K562 (cell line): ENCODE measurements at regions not wholly inside any gene's neighbourhood (a gene's known extent, or its start where the extent isn't known, plus 50 kb on each side); places are given as distances from the start of the nearest gene placed in this dataset.

Experiments used
- C11orf30 ChIP-seq: fragments of 450-650 bp; IDR thresholded peaks from 2 replicates; pipeline ENCODE4 v1.6.1; 2016; ENCODE audit warnings: low read depth, mild to moderate bottlenecking
- FOXA3 ChIP-seq, 2 experiments: fragments of 450-650 bp in 1 of 2; sonication (generic) in 1 of 2; formaldehyde crosslinking; IDR thresholded peaks in 1 of 2; conservative IDR thresholded peaks in 1 of 2; 2 replicates each; pipeline versions ENCODE4 v1.4.0 to v1.8.0; 2020 to 2022; ENCODE audit warnings: mild to moderate bottlenecking in 2 of 2, missing genetic modification reagents in 1 of 2
- IRF2 ChIP-seq: sonication (generic); formaldehyde crosslinking; IDR thresholded peaks from 2 replicates; pipeline ENCODE4 v1.8.1; 2022; ENCODE audit warnings: mild to moderate bottlenecking, missing genetic modification reagents
- LEF1 ChIP-seq: fragments of 450-650 bp; IDR thresholded peaks from 2 replicates; pipeline ENCODE4 v1.6.1; 2016; ENCODE audit warnings: mild to moderate bottlenecking
- MAFK ChIP-seq: IDR thresholded peaks from 2 replicates; pipeline ENCODE4 v1.6.1; 2011; ENCODE audit warnings: low read length, improper control_type of control experiment
- MAZ ChIP-seq, 2 experiments: fragments of 450-650 bp in 1 of 2; sonication (generic) in 1 of 2; formaldehyde crosslinking; IDR thresholded peaks in 1 of 2; conservative IDR thresholded peaks in 1 of 2; 2 replicates each; pipeline versions ENCODE4 v1.4.0 to v1.5.0; 2020; ENCODE audit warnings: mild to moderate bottlenecking in 1 of 2, missing genetic modification reagents in 1 of 2
- MEIS2 ChIP-seq: fragments of 450-650 bp; IDR thresholded peaks from 2 replicates; pipeline ENCODE4 v1.6.1; 2014; ENCODE audit warnings: mild to moderate bottlenecking; ENCODE audit not compliant: partially characterized antibody
- TF ChIP-seq, protein P1 (sequence below), 2 experiments: fragments of 450-650 bp; formaldehyde crosslinking in 1 of 2; IDR thresholded peaks; 2 replicates each; pipeline versions ENCODE4 v1.4.0 to v1.6.1; 2014 to 2020; ENCODE audit warnings: mild to moderate bottlenecking in 2 of 2, borderline replicate concordance in 1 of 2, low read depth in 1 of 2
- TF ChIP-seq, protein P2 (sequence below), 3 experiments: IDR thresholded peaks in 2 of 3; conservative IDR thresholded peaks in 1 of 3; 2 replicates each; pipeline ENCODE4 v1.5.1; 2011 to 2012; ENCODE audit warnings: low read length in 3 of 3, mild to moderate bottlenecking in 3 of 3, control low read depth in 2 of 3, improper control_type of control experiment in 1 of 3, inconsistent platforms in 1 of 3, low read depth in 1 of 3, mixed read lengths in 1 of 3, moderate library complexity in 1 of 3; ENCODE audit not compliant: insufficient read depth in 2 of 3

DNA sequence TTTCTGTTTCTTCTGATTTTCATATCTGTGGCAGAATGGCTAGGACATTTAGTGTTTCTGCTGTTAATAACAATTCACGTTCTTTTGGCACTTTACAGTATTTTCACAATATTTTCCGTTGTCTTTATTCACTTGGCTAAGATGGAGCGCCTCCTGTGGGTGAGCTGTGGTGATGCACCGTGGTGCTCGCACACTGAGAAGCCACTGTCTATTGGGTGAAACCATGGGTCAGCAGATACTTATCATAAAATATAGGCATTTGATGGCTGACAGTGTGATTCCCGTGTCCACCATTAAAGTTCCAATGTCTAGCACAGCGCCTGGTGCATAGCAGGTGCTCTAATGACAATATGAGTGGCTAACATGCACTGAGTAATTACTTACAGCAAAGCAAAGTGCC lies 141.8 kb downstream of the VRK1 start (continued):
- TF ChIP-seq, protein P1, sequence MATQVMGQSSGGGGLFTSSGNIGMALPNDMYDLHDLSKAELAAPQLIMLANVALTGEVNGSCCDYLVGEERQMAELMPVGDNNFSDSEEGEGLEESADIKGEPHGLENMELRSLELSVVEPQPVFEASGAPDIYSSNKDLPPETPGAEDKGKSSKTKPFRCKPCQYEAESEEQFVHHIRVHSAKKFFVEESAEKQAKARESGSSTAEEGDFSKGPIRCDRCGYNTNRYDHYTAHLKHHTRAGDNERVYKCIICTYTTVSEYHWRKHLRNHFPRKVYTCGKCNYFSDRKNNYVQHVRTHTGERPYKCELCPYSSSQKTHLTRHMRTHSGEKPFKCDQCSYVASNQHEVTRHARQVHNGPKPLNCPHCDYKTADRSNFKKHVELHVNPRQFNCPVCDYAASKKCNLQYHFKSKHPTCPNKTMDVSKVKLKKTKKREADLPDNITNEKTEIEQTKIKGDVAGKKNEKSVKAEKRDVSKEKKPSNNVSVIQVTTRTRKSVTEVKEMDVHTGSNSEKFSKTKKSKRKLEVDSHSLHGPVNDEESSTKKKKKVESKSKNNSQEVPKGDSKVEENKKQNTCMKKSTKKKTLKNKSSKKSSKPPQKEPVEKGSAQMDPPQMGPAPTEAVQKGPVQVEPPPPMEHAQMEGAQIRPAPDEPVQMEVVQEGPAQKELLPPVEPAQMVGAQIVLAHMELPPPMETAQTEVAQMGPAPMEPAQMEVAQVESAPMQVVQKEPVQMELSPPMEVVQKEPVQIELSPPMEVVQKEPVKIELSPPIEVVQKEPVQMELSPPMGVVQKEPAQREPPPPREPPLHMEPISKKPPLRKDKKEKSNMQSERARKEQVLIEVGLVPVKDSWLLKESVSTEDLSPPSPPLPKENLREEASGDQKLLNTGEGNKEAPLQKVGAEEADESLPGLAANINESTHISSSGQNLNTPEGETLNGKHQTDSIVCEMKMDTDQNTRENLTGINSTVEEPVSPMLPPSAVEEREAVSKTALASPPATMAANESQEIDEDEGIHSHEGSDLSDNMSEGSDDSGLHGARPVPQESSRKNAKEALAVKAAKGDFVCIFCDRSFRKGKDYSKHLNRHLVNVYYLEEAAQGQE (IDR thresholded peaks at IDR 0.05; ENCODE audit: borderline replicate concordance), result peak; percentile 62; the same call in 1 of the 2 replicates
- TF ChIP-seq, protein P1 (CRISPR knock-in tag; IDR thresholded peaks at IDR 0.05; ENCODE audit: low read depth), result no peak
- TF ChIP-seq IRF2 (no peak), FOXA3 (CRISPR knock-in tag; conservative IDR thresholded peaks at IDR 0.05 in 1 of 2, IDR thresholded peaks at IDR 0.05 in 1 of 2) (no peak), LEF1 (no peak), C11orf30 (0 out of 2 replicates have a peak, but pooled peaks have one; percentile 38), MAFK (peak; percentile 13; the same call in 1 of the 2 replicates), MEIS2 (peak; percentile 43), MAZ (CRISPR knock-in tag; conservative IDR thresholded peaks at IDR 0.05 in 1 of 2, IDR thresholded peaks at IDR 0.05 in 1 of 2) (0 out of 4 replicates have a peak, but pooled peaks of 1 of the 2 experiments have one; percentile 29)
- TF ChIP-seq, protein P2, sequence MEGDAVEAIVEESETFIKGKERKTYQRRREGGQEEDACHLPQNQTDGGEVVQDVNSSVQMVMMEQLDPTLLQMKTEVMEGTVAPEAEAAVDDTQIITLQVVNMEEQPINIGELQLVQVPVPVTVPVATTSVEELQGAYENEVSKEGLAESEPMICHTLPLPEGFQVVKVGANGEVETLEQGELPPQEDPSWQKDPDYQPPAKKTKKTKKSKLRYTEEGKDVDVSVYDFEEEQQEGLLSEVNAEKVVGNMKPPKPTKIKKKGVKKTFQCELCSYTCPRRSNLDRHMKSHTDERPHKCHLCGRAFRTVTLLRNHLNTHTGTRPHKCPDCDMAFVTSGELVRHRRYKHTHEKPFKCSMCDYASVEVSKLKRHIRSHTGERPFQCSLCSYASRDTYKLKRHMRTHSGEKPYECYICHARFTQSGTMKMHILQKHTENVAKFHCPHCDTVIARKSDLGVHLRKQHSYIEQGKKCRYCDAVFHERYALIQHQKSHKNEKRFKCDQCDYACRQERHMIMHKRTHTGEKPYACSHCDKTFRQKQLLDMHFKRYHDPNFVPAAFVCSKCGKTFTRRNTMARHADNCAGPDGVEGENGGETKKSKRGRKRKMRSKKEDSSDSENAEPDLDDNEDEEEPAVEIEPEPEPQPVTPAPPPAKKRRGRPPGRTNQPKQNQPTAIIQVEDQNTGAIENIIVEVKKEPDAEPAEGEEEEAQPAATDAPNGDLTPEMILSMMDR (IDR thresholded peaks at IDR 0.05 in 2 of 3, conservative IDR thresholded peaks at IDR 0.05 in 1 of 3; ENCODE audit: insufficient read depth in 2 of 3, low read depth in 1 of 3, low read length in 3 of 3), result peak; percentile 66 to 87 (median 78)
- TF ChIP-seq, all 486 proteins: peak for 13
